Colonic mucosa (tissue), 4 donors: ENCODE measurements at regions not wholly inside any gene's neighbourhood (a gene's known extent, or its start where the extent isn't known, plus 50 kb on each side); places are given as distances from the start of the nearest gene placed in this dataset.
A peak's percentile ranks its signal among the peaks of the same experiment; 100 is the strongest.

ENCODE experiments used
- DNase-seq: peaks from one replicate; pipeline ENCODE4 v3.0.0-alpha.2; 2020
- H3K27ac ChIP-seq: fragments of 200-600 bp; one replicate; pipeline ENCODE4 v1.8.0; 2021
- H3K27me3 ChIP-seq: fragments of 200-600 bp; one replicate; pipeline ENCODE4 v1.8.0; 2021
- H3K36me3 ChIP-seq: fragments of 200-600 bp; one replicate; pipeline ENCODE4 v1.8.0; 2021
- H3K4me1 ChIP-seq: fragments of 200-600 bp; one replicate; pipeline ENCODE4 v1.8.0; 2021; ENCODE audit warnings: mild to moderate bottlenecking
- H3K4me3 ChIP-seq: fragments of 200-600 bp; one replicate; pipeline ENCODE4 v1.8.0; 2021
- H3K9ac ChIP-seq, 2 donors: one replicate each; pipeline ENCODE4 v1.7.0; 2013; ENCODE audit warnings: control low read depth in 2 of 2, low read depth in 2 of 2, low read length in 2 of 2
- H3K9me3 ChIP-seq: fragments of 200-600 bp; one replicate; pipeline ENCODE4 v1.8.0; 2021
- CTCF ChIP-seq: fragments of 200-600 bp; IDR thresholded peaks from one replicate; pipeline ENCODE4 v1.8.0; 2022; ENCODE audit warnings: antibody characterized with exemption, mild to moderate bottlenecking
- intact Hi-C: fragments of 100-400 bp; cut with DNase I; formaldehyde crosslinking; loops from one replicate; pipeline ENCODE4 v1.14.1; 2022
- donor health status: healthy.
- donor health status: DM: no; HTN: no; CAD: no.
- donor health status: DM: no; HTN: no; CAD: no.

- TF ChIP-seq CTCF: no peak
- no peak for DNase-seq
- no peaks in the 10 kb centered on the region for H3K36me3 ChIP-seq
- H3K27me3 ChIP-seq: no peaks in the 10 kb centered on the region
- no peaks in the 10 kb centered on the region for H3K9me3 ChIP-seq
- intact Hi-C loops: loop anchor here (10.0 kb wide), 1 partner anchor 352 kb away; no protein-coding TSS in a partner anchor
- no peak overlapping the region for H3K9ac ChIP-seq
- peak overlapping the region; percentile 22 for H3K27ac ChIP-seq
- no peaks in the 10 kb centered on the region for H3K4me1 ChIP-seq
- H3K4me3 ChIP-seq: no peak overlapping the region
These were observed 255.1 kb upstream of the MKLN1 start for GRCh38 chr7:131072505-131073091.

GRCh38 chr7:131074043-131074442 lies 253.6 kb upstream of the MKLN1 start:
- intact Hi-C loops: loop anchor here (10.0 kb wide), 1 partner anchor 351 kb away; no protein-coding TSS in a partner anchor
- Histone ChIP-seq H3K4me3 (no peak overlapping the region), H3K9me3 (no peaks in the 10 kb centered on the region), H3K4me1 (no peaks in the 10 kb centered on the region), H3K9ac (no peak overlapping the region), H3K36me3 (no peaks in the 10 kb centered on the region), H3K27ac (no peak overlapping the region), H3K27me3 (no peaks in the 10 kb centered on the region)
- DNase-seq: no peak
- TF ChIP-seq CTCF: no peak

- H3K27me3 ChIP-seq: no peaks in the 10 kb centered on the region
- H3K9me3 ChIP-seq: no peaks in the 10 kb centered on the region
- no peak overlapping the region for H3K9ac ChIP-seq
- no peak overlapping the region for H3K27ac ChIP-seq
- intact Hi-C loops: loop anchor here (10.0 kb wide), 1 partner anchor 350 kb away; no protein-coding TSS in a partner anchor
- no peaks in the 10 kb centered on the region for H3K36me3 ChIP-seq
- TF ChIP-seq CTCF: no peak
- H3K4me3 ChIP-seq: no peak overlapping the region
- DNase-seq: no peak
- no peaks in the 10 kb centered on the region for H3K4me1 ChIP-seq
These were observed 253.1 kb upstream of the MKLN1 start for GRCh38 chr7:131074585-131074984.

GRCh38 chr7:131075406-131075805 lies 252.3 kb upstream of the MKLN1 start:
- Histone ChIP-seq H3K4me1 (no peaks in the 10 kb centered on the region), H3K27ac (no peak overlapping the region), H3K36me3 (no peaks in the 10 kb centered on the region), H3K9me3 (no peaks in the 10 kb centered on the region), H3K27me3 (no peaks in the 10 kb centered on the region), H3K4me3 (no peak overlapping the region), H3K9ac (no peak overlapping the region)
- intact Hi-C loops: loop anchor here (10.0 kb wide), 1 partner anchor 349 kb away; no protein-coding TSS in a partner anchor
- TF ChIP-seq CTCF: no peak
- no peak for DNase-seq

GRCh38 chr7:131076032-131076431 lies 251.6 kb upstream of the MKLN1 start:
- Histone ChIP-seq H3K4me1 (no peaks in the 10 kb centered on the region), H3K9ac (no peak overlapping the region), H3K27ac (no peak overlapping the region), H3K27me3 (no peaks in the 10 kb centered on the region), H3K9me3 (no peaks in the 10 kb centered on the region), H3K36me3 (no peaks in the 10 kb centered on the region), H3K4me3 (no peak overlapping the region)
- no peak for DNase-seq
- intact Hi-C loops: loop anchor here (10.0 kb wide), 1 partner anchor 349 kb away; no protein-coding TSS in a partner anchor
- TF ChIP-seq CTCF: no peak
